ENCODE measurements at regions not wholly inside any gene's neighbourhood (a gene's known extent, or its start where the extent isn't known, plus 50 kb on each side); places are given as distances from the start of the nearest gene placed in this dataset.

DNA sequence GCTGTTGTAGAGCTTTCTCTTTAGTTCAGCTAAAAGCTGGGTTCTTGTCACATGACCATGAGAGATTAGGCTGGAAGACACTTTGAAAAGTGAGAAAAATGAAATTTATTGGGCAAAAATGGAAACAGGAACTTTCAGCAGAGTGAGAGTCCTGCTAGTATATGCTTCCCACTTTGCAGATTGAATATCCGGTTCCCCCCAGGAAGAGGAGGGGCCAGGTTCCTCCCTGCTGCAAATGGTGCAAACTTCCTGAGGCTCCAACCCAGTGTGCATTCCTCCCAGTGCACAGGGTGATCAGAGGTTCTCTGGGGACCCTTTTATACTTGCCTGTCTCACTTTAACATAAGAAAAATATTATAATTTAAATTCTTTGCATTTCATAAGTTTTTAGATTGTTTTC is 119.9 kb upstream of the SPIN4 start:
- Histone ChIP-seq H3K4me3 (ENCODE audit: low read depth in 1 of 2, low read length in 2 of 2) (no peak overlapping the region), H3K9me3 (ENCODE audit: control insufficient read depth in 1 of 2, low read length in 2 of 2) (peaks cover 8 to 21% of the 10 kb centered on the region in 2 donors), H3K4me1 (ENCODE audit: control insufficient read depth in 1 of 2, insufficient read depth in 2 of 2, low read length in 2 of 2) (no peaks in the 10 kb centered on the region), H3K9ac (ENCODE audit: low read depth in 1 of 2, low read length in 2 of 2) (no peak overlapping the region), H3K27me3 (ENCODE audit: control insufficient read depth in 1 of 2, insufficient read depth in 2 of 2, low read length in 2 of 2) (no peaks in the 10 kb centered on the region), H3K27ac (ENCODE audit: low read depth, low read length) (no peak overlapping the region), H3K36me3 (ENCODE audit: control insufficient read depth in 1 of 2, insufficient read depth in 2 of 2, low read length in 2 of 2) (no peaks in the 10 kb centered on the region)

GRCh38 chrX:63470506-63470905 is 119.4 kb upstream of the SPIN4 start:
- no peaks in the 10 kb centered on the region for H3K4me1 ChIP-seq (ENCODE audit: control insufficient read depth in 1 of 2, insufficient read depth in 2 of 2, low read length in 2 of 2)
- no peak overlapping the region for H3K4me3 ChIP-seq (ENCODE audit: low read depth in 1 of 2, low read length in 2 of 2)
- no peaks in the 10 kb centered on the region for H3K27me3 ChIP-seq (ENCODE audit: control insufficient read depth in 1 of 2, insufficient read depth in 2 of 2, low read length in 2 of 2)
- no peak overlapping the region for H3K9ac ChIP-seq (ENCODE audit: low read depth in 1 of 2, low read length in 2 of 2)
- H3K9me3 ChIP-seq (ENCODE audit: control insufficient read depth in 1 of 2, low read length in 2 of 2) = peaks cover 4 to 16% of the 10 kb centered on the region in 2 donors
- no peaks in the 10 kb centered on the region for H3K36me3 ChIP-seq (ENCODE audit: control insufficient read depth in 1 of 2, insufficient read depth in 2 of 2, low read length in 2 of 2)
- H3K27ac ChIP-seq (ENCODE audit: low read depth, low read length) = no peak overlapping the region

GRCh38 chrX:63466690-63467089 is 115.6 kb upstream of the SPIN4 start:
- Histone ChIP-seq H3K4me1 (ENCODE audit: control insufficient read depth in 1 of 2, insufficient read depth in 2 of 2, low read length in 2 of 2) (no peaks in the 10 kb centered on the region), H3K27ac (ENCODE audit: low read depth, low read length) (no peak overlapping the region), H3K4me3 (ENCODE audit: low read depth in 1 of 2, low read length in 2 of 2) (no peak overlapping the region), H3K9me3 (ENCODE audit: control insufficient read depth in 1 of 2, low read length in 2 of 2) (no peaks in the 10 kb centered on the region), H3K36me3 (ENCODE audit: control insufficient read depth in 1 of 2, insufficient read depth in 2 of 2, low read length in 2 of 2) (no peaks in the 10 kb centered on the region), H3K27me3 (ENCODE audit: control insufficient read depth in 1 of 2, insufficient read depth in 2 of 2, low read length in 2 of 2) (no peaks in the 10 kb centered on the region), H3K9ac (ENCODE audit: low read depth in 1 of 2, low read length in 2 of 2) (no peak overlapping the region)

- Histone ChIP-seq H3K27ac (ENCODE audit: low read depth, low read length) (no peak overlapping the region), H3K9ac (ENCODE audit: low read depth in 1 of 2, low read length in 2 of 2) (no peak overlapping the region), H3K36me3 (ENCODE audit: control insufficient read depth in 1 of 2, insufficient read depth in 2 of 2, low read length in 2 of 2) (no peaks in the 10 kb centered on the region), H3K4me3 (ENCODE audit: low read depth in 1 of 2, low read length in 2 of 2) (no peak overlapping the region), H3K27me3 (ENCODE audit: control insufficient read depth in 1 of 2, insufficient read depth in 2 of 2, low read length in 2 of 2) (no peaks in the 10 kb centered on the region), H3K9me3 (ENCODE audit: control insufficient read depth in 1 of 2, low read length in 2 of 2) (no peaks in the 10 kb centered on the region), H3K4me1 (ENCODE audit: control insufficient read depth in 1 of 2, insufficient read depth in 2 of 2, low read length in 2 of 2) (no peaks in the 10 kb centered on the region)
Measured at GRCh38 chrX:63458981-63459380, 107.8 kb upstream of the SPIN4 start.

DNA sequence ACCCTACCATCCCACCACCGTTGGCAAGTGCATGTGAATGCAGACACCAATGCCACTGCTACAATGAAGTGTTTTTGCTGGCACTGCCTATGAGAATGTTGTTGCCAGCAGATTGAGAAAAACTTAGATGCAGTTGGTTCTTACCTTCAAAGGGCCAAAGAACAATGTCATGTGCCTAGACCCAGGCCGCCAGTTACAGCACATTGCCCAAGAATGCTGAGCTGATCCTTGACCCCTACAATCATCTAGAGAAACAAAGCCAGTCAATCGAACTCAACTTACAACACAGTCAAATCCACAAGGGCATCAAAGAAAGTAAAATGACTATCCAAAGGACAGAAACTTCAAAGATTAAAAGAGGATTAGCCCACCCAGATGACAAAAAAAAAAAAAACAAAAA is 102.4 kb upstream of the SPIN4 start:
- no peak overlapping the region for H3K9ac ChIP-seq (ENCODE audit: low read depth in 1 of 2, low read length in 2 of 2)
- H3K4me3 ChIP-seq (ENCODE audit: low read depth in 1 of 2, low read length in 2 of 2) = no peak overlapping the region
- H3K4me1 ChIP-seq (ENCODE audit: control insufficient read depth in 1 of 2, insufficient read depth in 2 of 2, low read length in 2 of 2) = no peaks in the 10 kb centered on the region
- no peaks in the 10 kb centered on the region for H3K36me3 ChIP-seq (ENCODE audit: control insufficient read depth in 1 of 2, insufficient read depth in 2 of 2, low read length in 2 of 2)
- H3K27me3 ChIP-seq (ENCODE audit: control insufficient read depth in 1 of 2, insufficient read depth in 2 of 2, low read length in 2 of 2) = no peaks in the 10 kb centered on the region
- no peak overlapping the region for H3K27ac ChIP-seq (ENCODE audit: low read depth, low read length)
- H3K9me3 ChIP-seq (ENCODE audit: control insufficient read depth in 1 of 2, low read length in 2 of 2) = peaks cover 0 to 11% of the 10 kb centered on the region in 2 donors

GRCh38 chrX:63441717-63442116 is 90.6 kb upstream of the SPIN4 start:
- no peaks in the 10 kb centered on the region for H3K4me1 ChIP-seq (ENCODE audit: control insufficient read depth in 1 of 2, insufficient read depth in 2 of 2, low read length in 2 of 2)
- H3K27me3 ChIP-seq (ENCODE audit: control insufficient read depth in 1 of 2, insufficient read depth in 2 of 2, low read length in 2 of 2) = no peaks in the 10 kb centered on the region
- H3K27ac ChIP-seq (ENCODE audit: low read depth, low read length) = no peak overlapping the region
- no peaks in the 10 kb centered on the region for H3K36me3 ChIP-seq (ENCODE audit: control insufficient read depth in 1 of 2, insufficient read depth in 2 of 2, low read length in 2 of 2)
- H3K9ac ChIP-seq (ENCODE audit: low read depth in 1 of 2, low read length in 2 of 2) = no peak overlapping the region
- no peak overlapping the region for H3K4me3 ChIP-seq (ENCODE audit: low read depth in 1 of 2, low read length in 2 of 2)
- H3K9me3 ChIP-seq (ENCODE audit: control insufficient read depth in 1 of 2, low read length in 2 of 2) = peaks cover 0 to 2% of the 10 kb centered on the region in 2 donors

DNA sequence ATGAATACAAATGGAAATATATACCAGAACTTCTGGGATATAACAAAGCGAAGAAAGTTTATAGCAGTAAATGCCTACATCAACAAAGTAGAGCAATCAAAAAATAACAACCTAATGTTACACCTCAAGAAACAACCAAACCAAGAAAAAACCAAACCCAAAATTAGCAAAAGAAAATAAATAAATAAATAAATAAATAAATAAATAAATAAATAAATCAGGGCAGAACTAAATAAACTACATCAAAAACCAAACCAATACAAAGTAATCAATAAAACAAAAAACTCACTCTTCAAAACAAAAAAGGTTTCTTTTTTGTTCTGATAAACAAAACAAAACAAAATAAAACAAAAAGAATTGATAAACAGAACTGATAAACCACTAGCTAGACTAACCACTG is 88.4 kb upstream of the SPIN4 start:
- H3K27ac ChIP-seq (ENCODE audit: low read depth, low read length) = no peak overlapping the region
- no peaks in the 10 kb centered on the region for H3K9me3 ChIP-seq (ENCODE audit: control insufficient read depth in 1 of 2, low read length in 2 of 2)
- H3K27me3 ChIP-seq (ENCODE audit: control insufficient read depth in 1 of 2, insufficient read depth in 2 of 2, low read length in 2 of 2) = no peaks in the 10 kb centered on the region
- no peak overlapping the region for H3K4me3 ChIP-seq (ENCODE audit: low read depth in 1 of 2, low read length in 2 of 2)
- H3K4me1 ChIP-seq (ENCODE audit: control insufficient read depth in 1 of 2, insufficient read depth in 2 of 2, low read length in 2 of 2) = no peaks in the 10 kb centered on the region
- no peak overlapping the region for H3K9ac ChIP-seq (ENCODE audit: low read depth in 1 of 2, low read length in 2 of 2)
- no peaks in the 10 kb centered on the region for H3K36me3 ChIP-seq (ENCODE audit: control insufficient read depth in 1 of 2, insufficient read depth in 2 of 2, low read length in 2 of 2)

- H3K9me3 ChIP-seq (ENCODE audit: control insufficient read depth in 1 of 2, low read length in 2 of 2) = no peaks in the 10 kb centered on the region
- no peak overlapping the region for H3K4me3 ChIP-seq (ENCODE audit: low read depth in 1 of 2, low read length in 2 of 2)
- no peak overlapping the region for H3K9ac ChIP-seq (ENCODE audit: low read depth in 1 of 2, low read length in 2 of 2)
- no peaks in the 10 kb centered on the region for H3K27me3 ChIP-seq (ENCODE audit: control insufficient read depth in 1 of 2, insufficient read depth in 2 of 2, low read length in 2 of 2)
- H3K4me1 ChIP-seq (ENCODE audit: control insufficient read depth in 1 of 2, insufficient read depth in 2 of 2, low read length in 2 of 2) = no peaks in the 10 kb centered on the region
- H3K27ac ChIP-seq (ENCODE audit: low read depth, low read length) = no peak overlapping the region
- no peaks in the 10 kb centered on the region for H3K36me3 ChIP-seq (ENCODE audit: control insufficient read depth in 1 of 2, insufficient read depth in 2 of 2, low read length in 2 of 2)
Measured at GRCh38 chrX:63436865-63437264, 85.7 kb upstream of the SPIN4 start.

DNA sequence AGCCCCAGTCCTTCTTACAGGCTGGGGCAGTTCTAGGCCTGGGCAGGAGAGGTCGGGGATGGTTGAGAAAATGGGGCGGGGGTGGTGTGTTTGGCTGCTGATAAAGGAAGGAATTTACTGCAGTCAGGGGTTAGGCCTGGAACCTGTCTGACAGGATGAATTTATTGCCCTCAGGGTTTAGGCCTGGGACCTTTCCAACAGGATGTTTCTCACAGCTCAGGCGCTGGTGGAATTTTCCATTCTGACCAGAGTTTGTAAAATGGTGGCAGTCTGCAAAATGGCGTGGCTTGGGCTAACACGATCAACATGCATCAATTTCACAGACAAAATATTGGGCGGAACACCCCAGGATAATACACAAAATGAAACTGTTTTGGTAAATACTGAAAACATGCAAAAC is 83.5 kb upstream of the SPIN4 start:
- Histone ChIP-seq H3K9me3 (ENCODE audit: control insufficient read depth in 1 of 2, low read length in 2 of 2) (no peaks in the 10 kb centered on the region), H3K27ac (ENCODE audit: low read depth, low read length) (no peak overlapping the region), H3K4me3 (ENCODE audit: low read depth in 1 of 2, low read length in 2 of 2) (no peak overlapping the region)

GRCh38 chrX:63434206-63434605 is 83.1 kb upstream of the SPIN4 start:
- Histone ChIP-seq H3K27me3 (ENCODE audit: control insufficient read depth in 1 of 2, insufficient read depth in 2 of 2, low read length in 2 of 2) (no peaks in the 10 kb centered on the region), H3K4me3 (ENCODE audit: low read depth in 1 of 2, low read length in 2 of 2) (no peak overlapping the region), H3K9ac (ENCODE audit: low read depth in 1 of 2, low read length in 2 of 2) (no peak overlapping the region), H3K4me1 (ENCODE audit: control insufficient read depth in 1 of 2, insufficient read depth in 2 of 2, low read length in 2 of 2) (no peaks in the 10 kb centered on the region), H3K27ac (ENCODE audit: low read depth, low read length) (no peak overlapping the region), H3K36me3 (ENCODE audit: control insufficient read depth in 1 of 2, insufficient read depth in 2 of 2, low read length in 2 of 2) (peaks cover 0 to 2% of the 10 kb centered on the region in 2 donors), H3K9me3 (ENCODE audit: control insufficient read depth in 1 of 2, low read length in 2 of 2) (no peaks in the 10 kb centered on the region)

More for the DNA sequence above, 83.5 kb upstream of the SPIN4 start:
- Histone ChIP-seq H3K36me3 (ENCODE audit: control insufficient read depth in 1 of 2, insufficient read depth in 2 of 2, low read length in 2 of 2) (peaks cover 0 to 2% of the 10 kb centered on the region in 2 donors), H3K27me3 (ENCODE audit: control insufficient read depth in 1 of 2, insufficient read depth in 2 of 2, low read length in 2 of 2) (no peaks in the 10 kb centered on the region), H3K9ac (ENCODE audit: low read depth in 1 of 2, low read length in 2 of 2) (no peak overlapping the region), H3K4me1 (ENCODE audit: control insufficient read depth in 1 of 2, insufficient read depth in 2 of 2, low read length in 2 of 2) (no peaks in the 10 kb centered on the region)

GRCh38 chrX:63430026-63430425 is 78.9 kb upstream of the SPIN4 start:
- Histone ChIP-seq H3K9ac (ENCODE audit: low read depth in 1 of 2, low read length in 2 of 2) (no peak overlapping the region), H3K36me3 (ENCODE audit: control insufficient read depth in 1 of 2, insufficient read depth in 2 of 2, low read length in 2 of 2) (peaks cover 0 to 7% of the 10 kb centered on the region in 2 donors), H3K9me3 (ENCODE audit: control insufficient read depth in 1 of 2, low read length in 2 of 2) (no peaks in the 10 kb centered on the region), H3K4me1 (ENCODE audit: control insufficient read depth in 1 of 2, insufficient read depth in 2 of 2, low read length in 2 of 2) (no peaks in the 10 kb centered on the region), H3K4me3 (ENCODE audit: low read depth in 1 of 2, low read length in 2 of 2) (no peak overlapping the region), H3K27me3 (ENCODE audit: control insufficient read depth in 1 of 2, insufficient read depth in 2 of 2, low read length in 2 of 2) (no peaks in the 10 kb centered on the region), H3K27ac (ENCODE audit: low read depth, low read length) (no peak overlapping the region)

Measured in duodenal mucosa (tissue), 2 donors.